ENCODE measurements at regions not wholly inside any gene's neighbourhood (a gene's known extent, or its start where the extent isn't known, plus 50 kb on each side); places are given as distances from the start of the nearest gene placed in this dataset.

- TF ChIP-seq CTCF (IDR thresholded peaks at IDR 0.05; ENCODE audit: low read length) (no peak), EZH2 (IDR thresholded peaks at IDR 0.05; ENCODE audit: borderline replicate concordance, low read length) (no peak)
These were observed 81.2 kb upstream of the GZMB start for GRCh38 chr14:24715239-24715638.

Measured in OCI-LY1 (cell line).